ENCODE measurements at regions not wholly inside any gene's neighbourhood (a gene's known extent, or its start where the extent isn't known, plus 50 kb on each side); places are given as distances from the start of the nearest gene placed in this dataset.

- no peak for DNase-seq (ENCODE audit: low read depth in 2 of 2)
Observed at GRCh38 chr6:139853302-139853992, 479.0 kb upstream of the CITED2 start.

DNA sequence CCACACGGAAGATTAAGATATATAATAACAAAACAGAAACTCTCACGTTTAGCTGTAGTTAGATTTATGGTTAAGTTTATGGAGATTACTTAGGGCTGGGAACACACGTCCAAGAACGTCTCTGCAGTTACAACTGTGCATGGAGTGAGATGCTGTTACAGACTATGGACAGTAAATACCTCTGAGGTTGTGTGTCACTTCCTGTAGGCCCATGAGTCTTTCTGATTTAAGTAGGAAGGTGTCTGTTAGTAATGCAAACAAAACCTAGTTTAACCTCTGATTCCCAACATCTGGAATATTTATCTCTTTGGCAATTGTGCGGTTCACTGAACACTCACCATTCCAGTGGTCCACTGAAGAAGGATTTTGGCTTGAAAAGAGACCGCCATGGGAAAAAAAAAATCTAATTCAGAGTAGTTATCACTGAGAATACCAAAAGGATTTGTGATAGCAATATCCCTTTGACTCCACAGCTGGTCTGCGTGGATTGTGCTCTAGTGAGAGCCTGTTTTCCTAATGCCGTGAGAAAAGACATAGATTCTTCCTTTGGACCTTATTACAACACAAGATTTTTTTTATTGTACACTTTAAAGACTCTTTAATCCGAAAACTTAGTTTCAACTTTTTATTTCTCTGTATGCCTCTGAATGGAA, 478.2 kb upstream of the CITED2 start:
- no peak for DNase-seq (ENCODE audit: low read depth in 2 of 2)

DNA sequence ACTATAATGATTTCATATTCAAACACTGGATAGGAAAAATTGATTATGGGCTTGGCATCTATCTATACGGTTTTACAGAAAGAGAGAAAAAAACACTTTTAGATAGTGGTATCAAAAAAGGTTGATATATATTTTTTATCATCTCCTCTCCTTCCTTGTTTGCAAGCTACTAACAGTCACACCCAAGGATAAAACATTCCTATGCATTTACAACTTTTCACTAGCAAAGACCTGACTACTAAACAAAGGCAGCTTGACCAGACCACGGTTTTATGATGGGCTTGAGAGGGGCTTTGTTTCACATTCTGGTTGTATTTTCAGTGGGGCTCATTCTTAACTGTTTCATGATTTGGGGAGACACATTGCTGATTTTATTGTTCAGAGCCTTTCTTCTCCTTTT, 477.6 kb upstream of the CITED2 start:
- DNase-seq (ENCODE audit: low read depth in 2 of 2): no peak

- no peak for DNase-seq (ENCODE audit: low read depth in 2 of 2)
Observed at GRCh38 chr6:139851206-139851605, 476.8 kb upstream of the CITED2 start.

DNA sequence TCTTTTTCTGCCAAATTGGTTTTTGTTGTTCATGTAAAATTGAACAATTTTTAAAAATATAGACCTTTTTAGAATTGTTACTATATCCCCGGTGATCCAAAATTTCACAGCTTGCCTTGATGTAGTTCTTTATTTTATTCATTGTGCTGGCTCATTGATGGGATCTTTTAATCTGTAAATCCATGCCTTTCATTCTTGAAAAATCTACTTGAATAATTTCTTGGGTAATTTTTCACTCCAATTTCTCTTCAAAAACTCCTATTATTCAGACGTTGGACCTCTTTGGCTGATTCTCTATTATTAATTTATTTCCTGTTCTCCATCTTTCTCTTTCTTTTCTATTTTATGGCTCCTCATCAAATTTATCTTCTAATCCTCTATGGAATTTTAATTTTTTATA, 476.1 kb upstream of the CITED2 start:
- DNase-seq (ENCODE audit: low read depth in 2 of 2): no peak

- DNase-seq (ENCODE audit: low read depth in 2 of 2): no peak
Observed at GRCh38 chr6:139847457-139847813, 473.0 kb upstream of the CITED2 start.

- DNase-seq (ENCODE audit: low read depth in 2 of 2): no peak
Observed at GRCh38 chr6:139846538-139847456, 472.3 kb upstream of the CITED2 start.

DNA sequence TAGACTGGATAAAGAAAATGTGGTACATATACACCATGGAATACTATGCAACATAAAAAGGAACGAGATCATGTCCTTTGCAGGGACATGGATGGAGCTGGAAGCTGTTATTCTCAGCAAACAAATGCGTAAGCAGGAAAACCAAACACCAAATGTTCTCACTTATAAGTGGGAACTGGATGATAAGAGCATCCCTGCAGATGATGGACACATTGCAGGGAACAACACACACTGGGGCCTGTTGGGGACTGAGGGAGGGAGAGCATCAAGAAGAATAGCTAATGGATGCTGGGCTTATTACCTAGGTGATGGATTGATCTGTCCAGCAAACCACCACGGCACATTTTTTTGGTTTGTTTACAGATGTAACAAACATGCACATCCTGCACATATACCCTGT, 470.5 kb upstream of the CITED2 start:
- DNase-seq (ENCODE audit: low read depth in 2 of 2): no peak

GRCh38 chr6:139841794-139842215, 467.4 kb upstream of the CITED2 start:
- no peak for DNase-seq (ENCODE audit: low read depth in 2 of 2)

GRCh38 chr6:139839506-139840156, 465.2 kb upstream of the CITED2 start:
- DNase-seq (ENCODE audit: low read depth in 2 of 2): no peak

DNA sequence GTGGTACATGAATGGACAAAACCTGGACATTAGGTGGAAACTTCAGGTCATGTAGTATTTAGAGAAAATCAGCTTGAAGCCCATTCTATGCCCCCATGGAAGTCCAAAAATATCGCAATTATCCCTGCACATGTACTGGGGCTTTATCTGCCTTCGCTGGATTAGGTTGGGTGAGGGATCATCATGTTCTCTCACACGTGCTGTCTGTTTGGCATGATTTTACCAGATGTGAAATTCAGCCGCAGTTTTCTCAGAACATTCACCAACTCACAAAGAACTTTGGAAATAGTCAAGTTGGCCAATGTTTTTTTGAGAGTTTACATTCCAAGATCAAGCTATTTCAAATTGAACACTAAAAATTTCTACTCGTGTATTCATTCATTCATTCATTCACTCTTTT, 459.8 kb upstream of the CITED2 start:
- no peak for DNase-seq (ENCODE audit: low read depth in 2 of 2)

GRCh38 chr6:139833592-139833991, 459.1 kb upstream of the CITED2 start:
- DNase-seq (ENCODE audit: low read depth in 2 of 2): no peak

DNA sequence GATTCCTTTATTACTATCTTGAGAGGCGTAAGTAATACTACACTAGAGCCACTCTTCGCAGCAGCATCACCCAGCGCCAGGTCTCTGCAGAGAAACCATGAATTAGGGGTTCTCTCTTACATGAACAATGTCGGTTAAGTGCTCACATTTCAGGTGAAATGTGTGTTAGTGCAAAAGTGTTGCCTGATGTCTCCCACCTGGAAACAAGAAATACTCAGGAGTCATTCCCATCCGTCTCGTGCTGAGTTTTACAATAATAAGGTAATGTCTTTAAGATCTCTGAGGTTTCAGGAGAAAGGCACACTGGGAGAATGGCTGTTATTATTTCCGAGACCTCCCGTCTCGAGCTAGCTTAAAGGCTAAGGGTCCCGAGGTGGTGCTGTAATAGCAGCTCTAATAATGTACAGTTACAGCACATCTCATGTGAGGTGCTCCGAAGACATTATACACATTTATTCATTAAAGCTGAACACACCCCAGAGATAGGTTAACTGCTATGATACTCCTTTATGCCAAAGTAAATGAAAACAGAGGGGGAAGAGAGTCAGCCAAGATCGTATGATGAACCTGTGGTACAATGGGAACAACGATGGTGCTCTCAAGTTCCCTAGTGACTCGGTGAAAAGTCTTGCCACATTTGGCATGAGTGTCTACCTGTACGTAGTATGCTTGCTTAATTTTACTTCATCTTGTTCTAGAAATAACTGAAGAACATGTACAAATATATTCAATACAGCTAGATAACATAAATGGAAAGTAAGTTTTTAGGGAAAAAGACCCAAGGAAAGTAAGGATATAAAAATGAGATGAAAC, 458.3 kb upstream of the CITED2 start:
- DNase-seq (ENCODE audit: low read depth in 2 of 2): no peak

GRCh38 chr6:139829576-139829975, 455.1 kb upstream of the CITED2 start:
- DNase-seq (ENCODE audit: low read depth in 2 of 2): no peak

DNA sequence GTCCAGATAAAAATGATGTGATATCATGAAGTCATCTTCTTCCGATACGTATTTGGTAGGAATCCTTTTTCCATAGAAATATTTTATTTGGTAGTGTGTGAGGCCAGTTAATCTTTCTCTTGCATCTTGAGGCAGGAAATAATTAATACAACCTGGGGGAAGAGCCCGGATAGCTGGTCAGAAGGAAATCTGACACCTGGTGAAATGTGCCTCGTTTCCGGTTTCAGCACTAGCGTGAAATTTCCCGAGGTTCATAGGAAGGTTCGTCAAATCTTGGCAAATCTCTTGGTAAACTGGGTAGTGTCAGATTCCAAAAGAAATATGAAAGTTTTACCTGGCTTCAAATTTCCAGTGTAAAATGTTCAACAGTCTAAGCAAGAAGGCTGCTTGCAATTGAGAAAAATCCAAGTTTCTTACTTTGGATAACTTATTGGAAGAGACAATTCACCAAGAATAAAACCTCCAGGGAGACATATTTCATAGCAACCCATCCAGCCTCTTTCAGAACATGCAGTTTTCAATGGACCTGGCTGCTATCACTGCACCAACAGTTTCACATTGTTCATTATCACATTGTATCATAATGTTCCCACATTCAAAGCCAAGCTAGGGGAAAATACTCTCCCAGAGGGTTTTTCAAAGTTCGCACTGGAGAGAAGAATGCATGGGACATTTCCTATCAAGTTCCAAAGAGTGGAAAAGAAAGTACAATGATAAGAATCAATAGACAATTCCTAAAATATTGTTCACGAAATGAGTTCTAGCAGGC, 454.5 kb upstream of the CITED2 start:
- no peak for DNase-seq (ENCODE audit: low read depth in 2 of 2)

DNA sequence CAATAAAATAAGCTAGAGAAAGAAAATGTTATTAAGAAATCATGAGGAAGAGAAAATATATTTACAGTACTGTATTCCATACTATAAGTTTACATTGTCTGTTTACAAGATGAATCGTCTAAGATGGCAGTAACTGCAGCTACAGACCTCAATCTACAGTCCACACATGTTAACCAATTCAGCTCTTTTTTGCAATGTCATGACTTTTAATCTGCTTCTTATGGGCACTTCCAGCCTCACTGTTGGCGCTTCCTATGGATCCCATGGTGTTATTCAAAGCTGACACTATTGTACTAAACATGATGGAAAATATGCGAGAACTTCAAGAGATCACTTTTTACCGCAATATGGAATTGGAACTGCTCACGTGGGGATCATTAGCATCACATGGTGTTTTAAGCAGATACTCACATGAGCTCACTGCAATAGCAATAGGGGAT, 451.5 kb upstream of the CITED2 start:
- DNase-seq (ENCODE audit: low read depth in 2 of 2): no peak

GRCh38 chr6:139824864-139825263, 450.4 kb upstream of the CITED2 start:
- no peak for DNase-seq (ENCODE audit: low read depth in 2 of 2)

DNA sequence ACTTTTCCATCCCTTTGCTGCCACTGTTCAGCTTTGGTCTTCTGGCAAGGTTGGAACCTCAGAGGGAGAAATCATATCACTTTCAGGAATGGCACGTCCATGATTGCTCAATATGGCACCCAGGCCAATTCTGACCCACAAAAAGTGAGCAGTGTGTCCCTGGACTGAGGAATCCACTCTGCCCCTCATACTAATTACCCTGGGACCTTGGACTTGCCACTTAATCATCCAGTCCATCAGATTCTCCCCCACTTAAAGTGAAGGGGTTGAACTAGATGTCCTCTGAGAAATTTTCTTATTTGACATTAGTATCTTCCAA, 449.3 kb upstream of the CITED2 start:
- DNase-seq (ENCODE audit: low read depth in 2 of 2): no peak

- DNase-seq (ENCODE audit: low read depth in 2 of 2): no peak
Observed at GRCh38 chr6:139823099-139823807, 448.8 kb upstream of the CITED2 start.

DNA sequence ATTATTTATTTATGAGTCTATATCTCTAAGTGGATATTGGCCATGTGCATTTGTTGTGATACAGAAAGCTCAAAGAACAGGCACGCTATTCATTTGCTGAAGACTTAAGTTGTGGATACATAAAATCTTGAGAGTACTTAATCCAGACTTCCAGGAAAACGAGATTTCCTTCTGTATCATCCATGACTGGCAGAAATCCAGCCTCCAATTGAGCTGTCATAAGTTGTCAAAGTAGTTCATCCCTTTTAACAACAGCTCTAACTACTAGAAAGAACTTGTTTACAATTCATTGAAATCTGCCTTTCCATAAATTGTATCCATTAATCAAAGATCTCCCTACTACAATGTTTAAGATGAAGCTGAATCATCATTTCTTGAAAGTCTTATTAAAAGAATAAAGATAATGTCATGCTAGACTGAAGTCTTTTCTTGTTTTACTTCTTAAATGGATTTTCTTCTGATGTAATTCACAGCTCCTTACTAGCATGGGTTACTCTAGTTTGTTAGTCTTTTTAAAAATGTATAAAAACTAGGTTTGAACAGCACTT, 447.3 kb upstream of the CITED2 start:
- DNase-seq (ENCODE audit: low read depth in 2 of 2): no peak

Data from stimulated activated CD8-positive, alpha-beta memory T cell treated with anti-CD3 and anti-CD28 coated beads, Interleukin-7, amount 100 ng/mL, for 4 hours (primary cell).